Smooth muscle cell (in vitro differentiated cells): ENCODE measurements at regions not wholly inside any gene's neighbourhood (a gene's known extent, or its start where the extent isn't known, plus 50 kb on each side); places are given as distances from the start of the nearest gene placed in this dataset.
"Not testable (repeated sequence)": the region's sequence is repeated elsewhere in the genome, so short reads cannot be mapped to it uniquely, and the experiment has no call there.

ENCODE experiments used
- DNase-seq: peaks from one replicate; lab custom pipeline; 2025; ENCODE audit not compliant: unreplicated experiment; lab: John Stamatoyannopoulos, UW
- H2AFZ ChIP-seq: fragments of 200-600 bp; sonication (generic); 2 replicates; pipeline ENCODE4 v1.6.0; 2016; ENCODE audit warnings: antibody characterized with exemption, low read depth, mild to moderate bottlenecking
- H3F3A ChIP-seq: fragments of 200-600 bp; sonication (generic); 2 replicates; pipeline ENCODE4 v1.6.0; 2017; ENCODE audit warnings: antibody characterized with exemption, low read depth
- H3K27ac ChIP-seq: fragments of 200-600 bp; sonication (generic); 2 replicates; pipeline ENCODE4 v1.5.1; 2016; ENCODE audit warnings: low read depth, mild to moderate bottlenecking
- H3K27me3 ChIP-seq: fragments of 200-600 bp; sonication (generic); 2 replicates; pipeline ENCODE4 v1.6.1; 2016; ENCODE audit warnings: low read depth, mild to moderate bottlenecking
- H3K36me3 ChIP-seq: fragments of 200-600 bp; sonication (generic); 2 replicates; pipeline ENCODE4 v1.5.1; 2016; ENCODE audit warnings: low read depth
- H3K4me1 ChIP-seq: fragments of 200-600 bp; sonication (generic); 2 replicates; pipeline ENCODE4 v1.5.1; 2016; ENCODE audit warnings: low read depth
- H3K4me2 ChIP-seq: fragments of 200-600 bp; sonication (generic); 2 replicates; pipeline ENCODE4 v1.6.0; 2016; ENCODE audit warnings: mild to moderate bottlenecking
- H3K4me3 ChIP-seq: fragments of 200-600 bp; sonication (generic); 2 replicates; pipeline ENCODE4 v1.5.1; 2016; ENCODE audit warnings: mild to moderate bottlenecking
- H3K79me2 ChIP-seq: fragments of 200-600 bp; sonication (generic); 2 replicates; pipeline ENCODE4 v1.6.0; 2016; ENCODE audit warnings: low read depth, mild to moderate bottlenecking
- H3K9ac ChIP-seq: fragments of 200-600 bp; sonication (generic); 2 replicates; pipeline ENCODE4 v1.6.0; 2016; ENCODE audit warnings: low read depth
- H3K9me3 ChIP-seq: fragments of 200-600 bp; sonication (generic); replicated peaks from 2 replicates; pipeline ENCODE4 v1.5.1; 2016; ENCODE audit warnings: low read depth
- H4K20me1 ChIP-seq: fragments of 200-600 bp; sonication (generic); 2 replicates; pipeline ENCODE4 v1.6.0; 2016; ENCODE audit warnings: low read depth
- WGBS: methylation state at CpG from one replicate; pipeline ENCODE4 v1.1.7; 2016; ENCODE audit warnings: low lambda C conversion rate; 5-methylcytosine and 5-hydroxymethylcytosine counted together
- TF ChIP-seq, protein P1 (sequence below): fragments of 200-600 bp; sonication (generic); IDR thresholded peaks from 2 replicates; pipeline ENCODE4 v1.5.1; 2017; ENCODE audit warnings: borderline replicate concordance, mild to moderate bottlenecking, antibody characterized with exemption; ENCODE audit not compliant: insufficient read depth, poor library complexity, severe bottlenecking

DNA sequence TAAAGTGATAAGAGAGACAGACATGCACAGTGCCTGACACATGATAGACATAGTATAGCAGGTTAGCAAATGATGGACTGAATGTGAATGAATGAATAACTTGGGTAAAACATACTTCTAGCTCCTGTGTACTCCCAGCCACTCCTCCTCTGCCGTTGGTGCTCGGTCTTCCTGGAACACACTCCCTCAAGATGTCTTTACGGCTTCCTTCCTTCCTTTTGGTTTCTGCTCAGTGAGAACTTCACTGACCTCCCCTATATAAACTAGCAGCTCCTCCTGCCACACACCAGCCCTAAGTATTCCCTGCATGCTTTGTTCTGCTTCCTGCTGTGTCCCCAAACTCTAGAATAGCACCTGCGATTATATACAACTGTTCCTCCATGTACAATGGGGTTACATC is 50.2 kb downstream of the RAD54L2 start:
- Histone ChIP-seq H3K4me3 (no peak overlapping the region), H3K9ac (no peak overlapping the region), H3K36me3 (no peaks in the 10 kb centered on the region), H4K20me1 (peaks cover 75% of the 10 kb centered on the region), H3K9me3 (no peaks in the 10 kb centered on the region), H2AFZ (no peak overlapping the region), H3F3A (peaks cover 4% of the 10 kb centered on the region), H3K4me1 (no peaks in the 10 kb centered on the region), H3K79me2 (peaks cover 36% of the 10 kb centered on the region), H3K27ac (no peak overlapping the region), H3K27me3 (no peaks in the 10 kb centered on the region), H3K4me2 (no peak overlapping the region)
- no peak for DNase-seq
- 89% methylated on average over 4 of the region's 4 CpGs for WGBS
- TF ChIP-seq, protein P1, sequence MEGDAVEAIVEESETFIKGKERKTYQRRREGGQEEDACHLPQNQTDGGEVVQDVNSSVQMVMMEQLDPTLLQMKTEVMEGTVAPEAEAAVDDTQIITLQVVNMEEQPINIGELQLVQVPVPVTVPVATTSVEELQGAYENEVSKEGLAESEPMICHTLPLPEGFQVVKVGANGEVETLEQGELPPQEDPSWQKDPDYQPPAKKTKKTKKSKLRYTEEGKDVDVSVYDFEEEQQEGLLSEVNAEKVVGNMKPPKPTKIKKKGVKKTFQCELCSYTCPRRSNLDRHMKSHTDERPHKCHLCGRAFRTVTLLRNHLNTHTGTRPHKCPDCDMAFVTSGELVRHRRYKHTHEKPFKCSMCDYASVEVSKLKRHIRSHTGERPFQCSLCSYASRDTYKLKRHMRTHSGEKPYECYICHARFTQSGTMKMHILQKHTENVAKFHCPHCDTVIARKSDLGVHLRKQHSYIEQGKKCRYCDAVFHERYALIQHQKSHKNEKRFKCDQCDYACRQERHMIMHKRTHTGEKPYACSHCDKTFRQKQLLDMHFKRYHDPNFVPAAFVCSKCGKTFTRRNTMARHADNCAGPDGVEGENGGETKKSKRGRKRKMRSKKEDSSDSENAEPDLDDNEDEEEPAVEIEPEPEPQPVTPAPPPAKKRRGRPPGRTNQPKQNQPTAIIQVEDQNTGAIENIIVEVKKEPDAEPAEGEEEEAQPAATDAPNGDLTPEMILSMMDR, result no peak

DNA sequence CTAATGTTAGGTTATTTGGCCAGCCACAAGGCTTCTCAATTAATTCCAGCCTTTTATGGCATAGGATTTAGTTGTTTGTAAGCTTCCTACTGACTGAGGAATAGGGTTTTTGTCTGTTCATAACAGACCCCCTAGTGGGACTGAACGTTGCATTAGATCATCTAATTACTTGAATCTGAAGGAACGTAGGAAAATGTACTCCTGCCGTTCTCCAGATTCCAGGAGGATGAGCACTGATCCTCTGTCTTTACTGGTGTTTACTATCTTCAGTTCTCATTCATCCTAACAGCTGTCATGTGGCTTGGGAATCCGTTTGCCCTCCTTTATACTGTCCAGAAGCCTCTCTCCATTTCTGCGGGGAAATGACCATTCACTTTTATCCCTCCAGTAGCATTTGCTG is 52.7 kb downstream of the RAD54L2 start:
- H3K4me2 ChIP-seq, result peak overlapping the region; percentile 62

DNA sequence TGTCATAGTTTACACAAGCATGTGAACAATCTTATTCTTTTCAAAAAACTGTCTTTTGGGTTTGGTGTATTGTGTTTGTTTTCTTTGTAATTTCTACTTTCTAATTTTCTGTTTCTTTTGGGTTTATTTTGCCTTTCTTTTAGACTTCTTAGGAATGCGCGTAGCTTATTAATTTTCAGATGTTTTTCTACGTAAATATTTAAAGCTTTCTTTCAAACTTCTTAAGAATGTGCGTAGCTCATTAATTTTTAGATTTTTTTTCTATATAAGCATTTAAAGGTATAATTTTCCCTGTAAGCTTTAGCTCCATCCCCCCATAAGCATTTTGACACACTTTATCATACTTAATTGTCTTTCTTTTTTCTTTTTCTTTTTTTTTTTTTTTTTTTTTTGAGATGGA is 55.2 kb downstream of the RAD54L2 start:
- TF ChIP-seq, protein P1, result no peak
- H3K9me3 ChIP-seq, result no peaks in the 10 kb centered on the region
- no peak overlapping the region for H3K4me2 ChIP-seq
- no peak overlapping the region for H3K9ac ChIP-seq
- peaks cover 26% of the 10 kb centered on the region for H3K79me2 ChIP-seq
- H3K27ac ChIP-seq, result no peak overlapping the region
- DNase-seq, result no peak
- H3K4me1 ChIP-seq, result no peaks in the 10 kb centered on the region
- no peak overlapping the region for H3K4me3 ChIP-seq
- H3K27me3 ChIP-seq, result no peaks in the 10 kb centered on the region
- WGBS, result 96% methylated on average over 4 of the region's 4 CpGs
- no peaks in the 10 kb centered on the region for H3K36me3 ChIP-seq
- H3F3A ChIP-seq, result peaks cover 4% of the 10 kb centered on the region
- H2AFZ ChIP-seq, result no peak overlapping the region
- peaks cover 72% of the 10 kb centered on the region for H4K20me1 ChIP-seq

More for the DNA sequence above, 52.7 kb downstream of the RAD54L2 start:
- Histone ChIP-seq H3K4me1 (no peaks in the 10 kb centered on the region), H3K27me3 (no peaks in the 10 kb centered on the region), H2AFZ (no peak overlapping the region), H3K79me2 (peaks cover 27% of the 10 kb centered on the region), H3K9me3 (no peaks in the 10 kb centered on the region), H3K27ac (peak overlapping the region; percentile 52), H4K20me1 (peaks cover 67% of the 10 kb centered on the region), H3K36me3 (no peaks in the 10 kb centered on the region), H3F3A (peaks cover 4% of the 10 kb centered on the region), H3K9ac (no peak overlapping the region), H3K4me3 (no peak overlapping the region)
- TF ChIP-seq, protein P1, result no peak
- 24% methylated on average over 5 of the region's 5 CpGs for WGBS
- no peak for DNase-seq

DNA sequence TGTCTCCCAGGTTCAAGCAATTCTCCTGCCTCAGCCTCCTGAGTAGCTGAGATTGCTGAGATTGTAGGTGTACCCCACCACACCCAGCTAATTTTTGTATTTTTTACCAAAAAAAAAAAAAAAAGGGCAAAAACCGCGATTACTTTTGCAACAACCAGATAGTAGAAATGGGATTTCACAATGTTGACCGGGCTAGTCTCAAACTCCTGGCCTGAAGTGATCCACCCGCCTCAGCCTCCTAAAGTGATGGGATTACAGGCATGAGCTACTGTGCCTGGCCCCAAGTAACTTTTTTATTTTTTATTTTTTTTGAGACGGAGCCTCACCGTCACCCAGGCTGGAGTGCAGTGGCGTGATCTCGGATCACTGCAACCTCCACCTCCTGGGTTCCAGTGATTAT is 61.1 kb downstream of the RAD54L2 start:
- H3K9ac ChIP-seq, H3K27ac ChIP-seq, H3K4me2 ChIP-seq, H3K4me3 ChIP-seq, H3K4me1 ChIP-seq, H2AFZ ChIP-seq, H3K27me3 ChIP-seq, DNase-seq, H3K9me3 ChIP-seq, H3K36me3 ChIP-seq, H3F3A ChIP-seq: not testable (repeated sequence)
- peaks cover 82% of the 10 kb centered on the region for H4K20me1 ChIP-seq
- WGBS, result 98% methylated on average over 8 of the region's 8 CpGs
- H3K79me2 ChIP-seq, result peaks cover 32% of the 10 kb centered on the region
